Left ventricle myocardium inferior (tissue), 1 donor: ENCODE measurements at regions not wholly inside any gene's neighbourhood (a gene's known extent, or its start where the extent isn't known, plus 50 kb on each side); places are given as distances from the start of the nearest gene placed in this dataset.

Experiments
- DNase-seq: peaks from one replicate; pipeline ENCODE4 v3.0.0-alpha.2; 2020
- H3K27ac ChIP-seq: fragments of 200-600 bp; replicated peaks from 2 replicates; pipeline ENCODE4 v1.8.0; 2021
- H3K27me3 ChIP-seq: fragments of 200-600 bp; 2 replicates; pipeline ENCODE4 v1.8.0; 2021; ENCODE audit warnings: low read depth
- H3K36me3 ChIP-seq: fragments of 200-600 bp; 2 replicates; pipeline ENCODE4 v1.8.0; 2021
- H3K4me1 ChIP-seq: fragments of 200-600 bp; 2 replicates; pipeline ENCODE4 v1.8.0; 2021
- H3K4me3 ChIP-seq: fragments of 200-600 bp; 2 replicates; pipeline ENCODE4 v1.8.0; 2021; ENCODE audit warnings: mild to moderate bottlenecking, moderate library complexity
- H3K9me3 ChIP-seq: fragments of 200-600 bp; replicated peaks from 2 replicates; pipeline ENCODE4 v1.8.0; 2021
- intact Hi-C: fragments of 100-400 bp; cut with micrococcal nuclease; formaldehyde crosslinking; loops from one replicate; pipeline ENCODE4 v1.11.0; 2022
- TF ChIP-seq, protein P1 (sequence below): fragments of 200-600 bp; IDR thresholded peaks from 2 replicates; pipeline ENCODE4 v1.8.0; 2021; ENCODE audit warnings: antibody characterized with exemption, mild to moderate bottlenecking, borderline replicate concordance
- donor health status: DM: no; HTN: yes; CAD: no; lungs with severe emphysema.

DNA sequence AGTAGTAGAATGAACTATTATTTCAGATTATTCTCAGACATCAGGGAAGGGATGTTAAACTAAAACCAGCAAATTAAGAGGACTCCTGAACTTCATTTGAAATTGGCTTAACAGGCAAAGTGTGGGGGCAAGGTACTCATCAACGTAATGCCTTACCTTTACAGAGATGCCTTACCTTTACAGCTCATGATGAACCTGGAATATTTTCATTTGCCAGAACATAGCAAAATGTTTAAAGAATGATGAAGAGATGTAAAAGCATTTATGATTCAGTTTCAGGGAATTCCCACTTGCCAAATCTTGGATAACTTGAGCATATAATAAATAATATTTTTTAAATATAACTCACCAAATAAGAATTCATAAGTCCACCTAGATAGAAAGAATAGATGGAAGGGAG is 207.5 kb downstream of the TINAG start:
- no peaks in the 10 kb centered on the region for H3K27me3 ChIP-seq
- no peaks in the 10 kb centered on the region for H3K4me1 ChIP-seq
- intact Hi-C loops, result no loop called here
- TF ChIP-seq, protein P1, sequence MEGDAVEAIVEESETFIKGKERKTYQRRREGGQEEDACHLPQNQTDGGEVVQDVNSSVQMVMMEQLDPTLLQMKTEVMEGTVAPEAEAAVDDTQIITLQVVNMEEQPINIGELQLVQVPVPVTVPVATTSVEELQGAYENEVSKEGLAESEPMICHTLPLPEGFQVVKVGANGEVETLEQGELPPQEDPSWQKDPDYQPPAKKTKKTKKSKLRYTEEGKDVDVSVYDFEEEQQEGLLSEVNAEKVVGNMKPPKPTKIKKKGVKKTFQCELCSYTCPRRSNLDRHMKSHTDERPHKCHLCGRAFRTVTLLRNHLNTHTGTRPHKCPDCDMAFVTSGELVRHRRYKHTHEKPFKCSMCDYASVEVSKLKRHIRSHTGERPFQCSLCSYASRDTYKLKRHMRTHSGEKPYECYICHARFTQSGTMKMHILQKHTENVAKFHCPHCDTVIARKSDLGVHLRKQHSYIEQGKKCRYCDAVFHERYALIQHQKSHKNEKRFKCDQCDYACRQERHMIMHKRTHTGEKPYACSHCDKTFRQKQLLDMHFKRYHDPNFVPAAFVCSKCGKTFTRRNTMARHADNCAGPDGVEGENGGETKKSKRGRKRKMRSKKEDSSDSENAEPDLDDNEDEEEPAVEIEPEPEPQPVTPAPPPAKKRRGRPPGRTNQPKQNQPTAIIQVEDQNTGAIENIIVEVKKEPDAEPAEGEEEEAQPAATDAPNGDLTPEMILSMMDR, result no peak
- no peaks in the 10 kb centered on the region for H3K36me3 ChIP-seq
- no peak overlapping the region for H3K27ac ChIP-seq
- no peaks in the 10 kb centered on the region for H3K9me3 ChIP-seq
- H3K4me3 ChIP-seq, result no peak overlapping the region
- no peak for DNase-seq

DNA sequence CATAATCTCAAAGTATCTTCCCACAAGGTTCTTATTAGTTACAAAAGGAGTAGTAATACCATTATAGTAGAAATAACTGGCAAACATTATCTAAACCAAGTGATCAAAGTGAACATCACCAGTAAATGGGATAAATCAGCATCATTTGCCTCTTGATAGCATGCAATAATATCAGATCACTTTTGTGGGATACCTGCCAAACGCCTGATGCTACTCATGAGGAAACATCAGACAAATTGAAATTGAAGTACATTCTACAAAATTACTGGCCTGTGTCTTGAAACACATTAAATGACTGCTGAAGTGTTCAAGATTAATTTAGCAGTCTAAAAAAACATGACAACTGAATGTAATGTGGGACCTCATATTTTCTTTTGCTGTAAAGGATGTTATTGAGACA is 208.1 kb downstream of the TINAG start:
- no peaks in the 10 kb centered on the region for H3K4me1 ChIP-seq
- DNase-seq, result no peak
- H3K4me3 ChIP-seq, result no peak overlapping the region
- no peaks in the 10 kb centered on the region for H3K36me3 ChIP-seq
- TF ChIP-seq, protein P1, result no peak
- intact Hi-C loops, result no loop called here
- no peak overlapping the region for H3K27ac ChIP-seq
- no peaks in the 10 kb centered on the region for H3K9me3 ChIP-seq
- H3K27me3 ChIP-seq, result no peaks in the 10 kb centered on the region

DNA sequence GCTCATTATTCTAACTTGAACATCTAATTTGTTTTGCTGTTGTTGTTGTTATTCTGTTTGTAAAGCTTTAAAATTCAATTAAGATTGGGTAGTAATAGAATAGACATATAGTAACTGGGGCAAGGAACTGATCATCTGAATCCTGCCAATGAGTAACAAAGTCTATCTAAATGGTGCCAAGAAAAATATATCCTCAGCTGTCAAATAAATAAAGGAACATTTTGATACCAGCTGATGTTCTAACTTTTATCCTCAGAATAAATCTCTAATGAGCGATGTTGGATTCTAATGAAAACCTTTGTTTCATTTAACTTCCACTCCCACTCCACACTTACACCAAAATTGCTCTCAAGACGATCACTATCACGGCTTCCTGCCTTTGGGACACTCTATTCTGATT is 210.9 kb downstream of the TINAG start:
- intact Hi-C loops, result no loop called here
- no peak overlapping the region for H3K4me3 ChIP-seq
- no peak overlapping the region for H3K27ac ChIP-seq
- H3K36me3 ChIP-seq, result no peaks in the 10 kb centered on the region
- H3K4me1 ChIP-seq, result no peaks in the 10 kb centered on the region
- no peak for DNase-seq
- TF ChIP-seq, protein P1, result no peak
- no peaks in the 10 kb centered on the region for H3K9me3 ChIP-seq
- no peaks in the 10 kb centered on the region for H3K27me3 ChIP-seq

DNA sequence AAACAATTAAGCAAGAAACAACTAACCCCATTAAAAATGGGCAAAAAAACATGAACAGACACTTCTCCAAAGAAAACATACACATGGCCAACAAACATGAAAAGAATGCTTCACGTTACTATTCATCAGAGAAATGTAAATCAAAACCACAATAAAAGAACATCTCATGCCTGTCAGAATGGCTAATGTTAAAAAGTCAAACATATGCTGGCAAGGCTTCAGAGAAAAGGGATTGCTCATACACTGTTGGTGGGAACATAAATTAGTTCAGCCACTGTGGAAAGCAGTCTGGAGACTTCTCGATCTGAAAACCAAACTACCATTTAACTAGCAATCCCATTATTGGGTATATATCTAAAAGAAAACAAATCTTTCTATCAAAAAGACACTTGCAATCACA is 217.5 kb downstream of the TINAG start:
- Histone ChIP-seq H3K4me1 (no peaks in the 10 kb centered on the region), H3K27ac (no peak overlapping the region), H3K4me3 (no peak overlapping the region), H3K36me3 (no peaks in the 10 kb centered on the region), H3K27me3 (no peaks in the 10 kb centered on the region), H3K9me3 (peaks cover 24% of the 10 kb centered on the region)
- TF ChIP-seq, protein P1, result no peak
- no peak for DNase-seq
- intact Hi-C loops, result no loop called here

DNA sequence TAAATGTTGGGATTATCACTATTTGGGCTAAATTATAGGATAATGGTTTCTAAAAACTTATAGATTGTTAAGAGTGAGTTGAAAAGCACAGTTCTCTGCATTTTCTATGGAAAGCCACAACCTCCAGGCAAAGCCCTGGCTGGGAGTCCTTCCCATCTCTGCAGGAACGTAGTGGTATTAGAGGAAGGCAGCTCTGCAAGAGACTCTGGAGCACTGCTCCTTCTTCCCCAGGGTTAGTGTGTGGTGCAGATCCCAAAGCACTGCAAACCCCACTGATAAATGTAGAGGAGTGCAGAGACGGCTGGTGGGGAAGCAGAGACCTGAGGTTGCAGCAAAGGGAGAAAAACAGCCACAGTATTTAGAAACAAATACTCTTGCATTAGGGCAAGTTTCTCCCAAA is 225.3 kb downstream of the TINAG start:
- no peaks in the 10 kb centered on the region for H3K4me1 ChIP-seq
- no peaks in the 10 kb centered on the region for H3K27me3 ChIP-seq
- peaks cover 6% of the 10 kb centered on the region for H3K9me3 ChIP-seq
- intact Hi-C loops, result no loop called here
- no peak overlapping the region for H3K27ac ChIP-seq
- DNase-seq, result no peak
- H3K36me3 ChIP-seq, result no peaks in the 10 kb centered on the region
- TF ChIP-seq, protein P1, result no peak
- H3K4me3 ChIP-seq, result no peak overlapping the region

DNA sequence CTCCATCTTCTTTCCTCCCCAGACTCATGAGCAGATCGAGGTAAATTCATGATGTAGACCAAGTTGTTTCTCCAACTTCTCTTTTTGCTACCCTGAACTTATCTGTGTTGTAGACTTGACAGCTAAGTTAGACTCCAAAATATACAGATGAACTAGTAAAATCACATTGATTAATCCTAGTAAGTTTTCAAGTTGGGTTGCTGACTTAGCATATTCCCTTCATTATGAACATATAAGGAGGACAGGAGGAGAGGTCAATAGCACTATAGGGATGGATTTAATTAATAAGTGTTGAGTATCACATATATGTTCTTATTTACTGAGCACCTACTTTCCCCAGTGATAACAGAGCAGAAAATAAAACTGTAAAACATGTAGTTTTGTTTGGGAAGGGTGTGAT is 227.3 kb downstream of the TINAG start:
- no peak overlapping the region for H3K27ac ChIP-seq
- H3K4me1 ChIP-seq, result no peaks in the 10 kb centered on the region
- no peak for DNase-seq
- TF ChIP-seq, protein P1, result no peak
- no peaks in the 10 kb centered on the region for H3K27me3 ChIP-seq
- intact Hi-C loops, result no loop called here
- no peaks in the 10 kb centered on the region for H3K36me3 ChIP-seq
- H3K9me3 ChIP-seq, result no peaks in the 10 kb centered on the region
- H3K4me3 ChIP-seq, result no peak overlapping the region
